ENCODE measurements at regions not wholly inside any gene's neighbourhood (a gene's known extent, or its start where the extent isn't known, plus 50 kb on each side); places are given as distances from the start of the nearest gene placed in this dataset.

GRCh38 chr5:125370461-125371205 lies 624.2 kb upstream of the ZNF608 start:
- no peak for TF ChIP-seq EZH2phosphoT487 (IDR thresholded peaks at IDR 0.05; ENCODE audit: borderline replicate concordance, low read length)
- no peak for TF ChIP-seq CTCF (conservative IDR thresholded peaks at IDR 0.05; ENCODE audit: low read depth, low read length)
